SU-DHL-6 (cell line): ENCODE measurements at regions not wholly inside any gene's neighbourhood (a gene's known extent, or its start where the extent isn't known, plus 50 kb on each side); places are given as distances from the start of the nearest gene placed in this dataset.

Experiments used
- EZH2phosphoT487 ChIP-seq: fragments of 200-600 bp; sonication (generic), shearing (Covaris generic); conservative IDR thresholded peaks from 2 replicates; pipeline ENCODE4 v1.6.1; 2018; ENCODE audit warnings: mild to moderate bottlenecking, antibody characterized with exemption, low read length, moderate library complexity, mixed read lengths
- TF ChIP-seq, protein P1 (sequence below): fragments of 200-600 bp; sonication (generic); IDR thresholded peaks from one replicate; pipeline ENCODE4 v1.5.1; 2017; ENCODE audit warnings: antibody characterized with exemption, mild to moderate bottlenecking, low read length, moderate library complexity; ENCODE audit not compliant: insufficient read depth, poor library complexity, severe bottlenecking

DNA sequence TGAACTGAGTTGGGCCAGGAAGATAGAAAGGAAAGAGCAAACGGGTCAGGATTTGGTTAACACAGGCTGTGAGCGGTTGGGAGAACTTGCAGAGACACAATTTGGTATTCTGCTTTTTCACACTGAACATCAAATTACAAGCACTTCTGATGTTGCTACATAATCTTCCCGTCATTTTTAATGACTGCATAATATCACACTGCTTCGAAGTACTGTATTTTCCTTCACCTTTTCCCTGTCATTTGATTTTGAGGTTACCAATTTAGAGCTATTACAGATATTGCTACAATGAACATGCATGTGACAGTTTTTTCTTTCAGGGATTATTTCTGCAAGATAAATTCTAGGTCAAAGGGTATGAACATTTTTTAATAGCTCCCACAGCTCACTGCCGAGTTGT, 71.4 kb upstream of the CPEB4 start:
- no peak for TF ChIP-seq EZH2phosphoT487
- TF ChIP-seq, protein P1, sequence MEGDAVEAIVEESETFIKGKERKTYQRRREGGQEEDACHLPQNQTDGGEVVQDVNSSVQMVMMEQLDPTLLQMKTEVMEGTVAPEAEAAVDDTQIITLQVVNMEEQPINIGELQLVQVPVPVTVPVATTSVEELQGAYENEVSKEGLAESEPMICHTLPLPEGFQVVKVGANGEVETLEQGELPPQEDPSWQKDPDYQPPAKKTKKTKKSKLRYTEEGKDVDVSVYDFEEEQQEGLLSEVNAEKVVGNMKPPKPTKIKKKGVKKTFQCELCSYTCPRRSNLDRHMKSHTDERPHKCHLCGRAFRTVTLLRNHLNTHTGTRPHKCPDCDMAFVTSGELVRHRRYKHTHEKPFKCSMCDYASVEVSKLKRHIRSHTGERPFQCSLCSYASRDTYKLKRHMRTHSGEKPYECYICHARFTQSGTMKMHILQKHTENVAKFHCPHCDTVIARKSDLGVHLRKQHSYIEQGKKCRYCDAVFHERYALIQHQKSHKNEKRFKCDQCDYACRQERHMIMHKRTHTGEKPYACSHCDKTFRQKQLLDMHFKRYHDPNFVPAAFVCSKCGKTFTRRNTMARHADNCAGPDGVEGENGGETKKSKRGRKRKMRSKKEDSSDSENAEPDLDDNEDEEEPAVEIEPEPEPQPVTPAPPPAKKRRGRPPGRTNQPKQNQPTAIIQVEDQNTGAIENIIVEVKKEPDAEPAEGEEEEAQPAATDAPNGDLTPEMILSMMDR = no peak
